Type B pancreatic cell (in vitro differentiated cells): ENCODE measurements at regions not wholly inside any gene's neighbourhood (a gene's known extent, or its start where the extent isn't known, plus 50 kb on each side); places are given as distances from the start of the nearest gene placed in this dataset.
"Not testable (repeated sequence)": the region's sequence is repeated elsewhere in the genome, so short reads cannot be mapped to it uniquely, and the experiment has no call there.

ENCODE experiments used
- DNase-seq: peaks from one replicate; pipeline ENCODE4 v3.0.0; 2021; ENCODE audit warnings: mixed read lengths; ENCODE audit not compliant: unreplicated experiment; ENCODE audit errors: extremely low spot score
- H3K27ac Mint-ChIP-seq: 2 replicates; pipeline ENCODE4 v1.8.0; 2021; ENCODE audit warnings: mild to moderate bottlenecking, mixed read lengths
- H3K27me3 Mint-ChIP-seq: 2 replicates; pipeline ENCODE4 v1.8.0; 2021; ENCODE audit warnings: mixed read lengths
- H3K36me3 Mint-ChIP-seq: 2 replicates; pipeline ENCODE4 v1.8.0; 2021; ENCODE audit warnings: mixed read lengths
- H3K4me1 Mint-ChIP-seq: one replicate; pipeline ENCODE4 v1.8.0; 2021; ENCODE audit warnings: mixed read lengths; ENCODE audit not compliant: unreplicated experiment
- H3K4me3 Mint-ChIP-seq: 2 replicates; pipeline ENCODE4 v1.8.0; 2021; ENCODE audit warnings: mild to moderate bottlenecking, mixed read lengths
- H3K9me3 Mint-ChIP-seq: 2 replicates; pipeline ENCODE4 v1.8.0; 2021; ENCODE audit warnings: mixed read lengths
- TF ChIP-seq, protein P1 (sequence below): fragments of 200-600 bp; sonication (generic); conservative IDR thresholded peaks from 2 replicates; pipeline ENCODE4 v1.5.0; 2021; ENCODE audit warnings: antibody characterized with exemption, mild to moderate bottlenecking

DNA sequence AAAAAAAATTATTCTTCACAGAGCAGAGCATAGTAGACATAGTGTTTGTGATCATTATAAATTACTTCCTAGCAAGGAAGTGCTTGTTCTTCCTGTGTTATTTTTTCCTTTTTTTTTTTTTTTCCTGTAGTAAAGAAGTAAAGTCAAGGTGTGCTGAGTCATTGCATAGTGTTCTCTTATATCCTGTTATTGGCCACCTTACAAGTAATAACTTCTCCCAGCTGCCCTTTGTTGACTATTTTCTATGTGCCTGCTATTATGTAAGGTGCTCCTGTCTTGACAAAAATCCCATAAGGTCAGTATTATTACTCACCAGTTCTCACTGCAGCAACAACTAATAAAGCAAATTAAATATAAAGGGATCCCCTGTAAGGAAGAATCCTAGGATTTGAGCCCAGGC is 195.3 kb downstream of the GJA1 start:
- H3K27ac Mint-ChIP-seq = no peak overlapping the region
- H3K36me3 Mint-ChIP-seq = peaks cover 3% of the 10 kb centered on the region
- no peak overlapping the region for H3K4me3 Mint-ChIP-seq

GRCh38 chr6:121631752-121632151 is 196.3 kb downstream of the GJA1 start:
- H3K4me1 Mint-ChIP-seq, DNase-seq, H3K27me3 Mint-ChIP-seq, H3K36me3 Mint-ChIP-seq, H3K27ac Mint-ChIP-seq, H3K4me3 Mint-ChIP-seq: not testable (repeated sequence)
- H3K9me3 Mint-ChIP-seq = peaks cover 16% of the 10 kb centered on the region

More for the DNA sequence above, 195.3 kb downstream of the GJA1 start:
- TF ChIP-seq, protein P1, sequence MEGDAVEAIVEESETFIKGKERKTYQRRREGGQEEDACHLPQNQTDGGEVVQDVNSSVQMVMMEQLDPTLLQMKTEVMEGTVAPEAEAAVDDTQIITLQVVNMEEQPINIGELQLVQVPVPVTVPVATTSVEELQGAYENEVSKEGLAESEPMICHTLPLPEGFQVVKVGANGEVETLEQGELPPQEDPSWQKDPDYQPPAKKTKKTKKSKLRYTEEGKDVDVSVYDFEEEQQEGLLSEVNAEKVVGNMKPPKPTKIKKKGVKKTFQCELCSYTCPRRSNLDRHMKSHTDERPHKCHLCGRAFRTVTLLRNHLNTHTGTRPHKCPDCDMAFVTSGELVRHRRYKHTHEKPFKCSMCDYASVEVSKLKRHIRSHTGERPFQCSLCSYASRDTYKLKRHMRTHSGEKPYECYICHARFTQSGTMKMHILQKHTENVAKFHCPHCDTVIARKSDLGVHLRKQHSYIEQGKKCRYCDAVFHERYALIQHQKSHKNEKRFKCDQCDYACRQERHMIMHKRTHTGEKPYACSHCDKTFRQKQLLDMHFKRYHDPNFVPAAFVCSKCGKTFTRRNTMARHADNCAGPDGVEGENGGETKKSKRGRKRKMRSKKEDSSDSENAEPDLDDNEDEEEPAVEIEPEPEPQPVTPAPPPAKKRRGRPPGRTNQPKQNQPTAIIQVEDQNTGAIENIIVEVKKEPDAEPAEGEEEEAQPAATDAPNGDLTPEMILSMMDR = no peak
- no peaks in the 10 kb centered on the region for H3K27me3 Mint-ChIP-seq
- no peaks in the 10 kb centered on the region for H3K4me1 Mint-ChIP-seq
- DNase-seq = no peak
- peaks cover 21% of the 10 kb centered on the region for H3K9me3 Mint-ChIP-seq

GRCh38 chr6:121633309-121633708 is 197.9 kb downstream of the GJA1 start:
- no peak for DNase-seq
- TF ChIP-seq, protein P1 = no peak
- no peak overlapping the region for H3K27ac Mint-ChIP-seq
- no peaks in the 10 kb centered on the region for H3K27me3 Mint-ChIP-seq
- H3K4me1 Mint-ChIP-seq = no peaks in the 10 kb centered on the region
- peaks cover 9% of the 10 kb centered on the region for H3K9me3 Mint-ChIP-seq
- H3K36me3 Mint-ChIP-seq = peaks cover 4% of the 10 kb centered on the region
- H3K4me3 Mint-ChIP-seq = no peak overlapping the region

- not testable (repeated sequence) for H3K9me3 Mint-ChIP-seq
Observed at GRCh38 chr6:121634586-121634985, 199.1 kb downstream of the GJA1 start.

GRCh38 chr6:121635355-121635754 is 199.9 kb downstream of the GJA1 start:
- H3K36me3 Mint-ChIP-seq = peaks cover 4% of the 10 kb centered on the region

More at GRCh38 chr6:121634586-121634985, 199.1 kb downstream of the GJA1 start:
- H3K27ac Mint-ChIP-seq, DNase-seq, H3K36me3 Mint-ChIP-seq, H3K27me3 Mint-ChIP-seq, H3K4me1 Mint-ChIP-seq, H3K4me3 Mint-ChIP-seq: not testable (repeated sequence)

GRCh38 chr6:121636217-121636616 is 200.8 kb downstream of the GJA1 start:
- H3K9me3 Mint-ChIP-seq, H3K4me1 Mint-ChIP-seq, H3K36me3 Mint-ChIP-seq: not testable (repeated sequence)

More at GRCh38 chr6:121635355-121635754, 199.9 kb downstream of the GJA1 start:
- H3K4me1 Mint-ChIP-seq = no peaks in the 10 kb centered on the region
- H3K27ac Mint-ChIP-seq = no peak overlapping the region
- no peak overlapping the region for H3K4me3 Mint-ChIP-seq
- H3K27me3 Mint-ChIP-seq = no peaks in the 10 kb centered on the region
- DNase-seq = no peak
- TF ChIP-seq, protein P1 = no peak
- H3K9me3 Mint-ChIP-seq = peaks cover 8% of the 10 kb centered on the region

GRCh38 chr6:121639021-121639420 is 203.6 kb downstream of the GJA1 start:
- TF ChIP-seq, protein P1 = no peak
- H3K27ac Mint-ChIP-seq = no peak overlapping the region
- no peaks in the 10 kb centered on the region for H3K4me1 Mint-ChIP-seq
- DNase-seq = no peak
- no peaks in the 10 kb centered on the region for H3K27me3 Mint-ChIP-seq
- no peaks in the 10 kb centered on the region for H3K9me3 Mint-ChIP-seq
- H3K36me3 Mint-ChIP-seq = peaks cover 4% of the 10 kb centered on the region
- H3K4me3 Mint-ChIP-seq = no peak overlapping the region

More at GRCh38 chr6:121636217-121636616, 200.8 kb downstream of the GJA1 start:
- not testable (repeated sequence) for H3K4me3 Mint-ChIP-seq, H3K27me3 Mint-ChIP-seq, DNase-seq, H3K27ac Mint-ChIP-seq
